ENCODE measurements at regions not wholly inside any gene's neighbourhood (a gene's known extent, or its start where the extent isn't known, plus 50 kb on each side); places are given as distances from the start of the nearest gene placed in this dataset.

DNA sequence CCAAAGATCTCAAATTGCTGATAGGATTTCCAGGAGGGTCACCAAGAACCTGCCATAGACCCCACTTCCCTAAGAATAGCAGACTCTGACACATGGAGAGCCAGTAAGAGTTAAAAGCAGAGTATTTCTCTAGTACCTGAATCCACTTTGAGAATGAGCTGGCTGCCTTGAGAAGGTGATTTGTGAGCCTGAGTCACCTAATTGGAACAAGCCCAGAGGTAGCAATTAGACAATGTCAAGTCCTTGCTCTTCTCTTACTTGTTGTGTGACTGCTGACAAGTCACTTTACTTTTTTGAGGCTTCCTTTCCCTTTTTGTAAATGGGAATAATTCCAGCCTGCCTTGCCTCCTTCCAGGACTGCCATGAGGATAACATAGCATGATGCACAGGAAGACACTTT, 76.1 kb upstream of the ASIC2 start:
- in situ Hi-C loops (cut with MboI) (no loop called here), intact Hi-C loops (cut with micrococcal nuclease; ENCODE audit: unreplicated experiment) (no loop called here)
- DNase-seq (ENCODE audit: low read depth, low spot score) (no peak), FAIRE-seq (no peak), ATAC-seq (no peak)
- ChIA-PET SMC1A (ENCODE audit: uncharacterized antibody, unreplicated experiment) (no interaction called here), RAD21 (ENCODE audit: unreplicated experiment) (no interaction called here), CTCF (no interaction called here), POLR2A (no interaction called here)
- H3K4me2 ChIP-seq (ENCODE audit: control insufficient read depth, insufficient read depth): no peak overlapping the region
- H3K79me2 ChIP-seq (ENCODE audit: control insufficient read depth, insufficient read depth, low read length): no peaks in the 10 kb centered on the region
- H3K36me3 ChIP-seq (ENCODE audit: control insufficient read depth in 2 of 2, insufficient read depth in 2 of 2, low read length in 1 of 2): no peaks in the 10 kb centered on the region
- H3K9ac ChIP-seq (ENCODE audit: control insufficient read depth, insufficient read depth, low read length): no peak overlapping the region
- H4K20me1 ChIP-seq (ENCODE audit: control insufficient read depth, insufficient read depth): no peaks in the 10 kb centered on the region
- no peak overlapping the region for H2AFZ ChIP-seq (ENCODE audit: control insufficient read depth, low read depth, low read length)
- H3K4me1 ChIP-seq (ENCODE audit: control insufficient read depth, insufficient read depth, low read length): no peaks in the 10 kb centered on the region
- no peak overlapping the region for H3K27ac ChIP-seq (ENCODE audit: control insufficient read depth, insufficient read depth)
- no peak overlapping the region for H3K4me3 ChIP-seq
- no peaks in the 10 kb centered on the region; a peak in 2 of 4 replicates for H3K27me3 ChIP-seq (replicated peaks in 1 of 2; ENCODE audit: control insufficient read depth in 2 of 2, insufficient read depth in 2 of 2, low read length in 1 of 2)
- no peaks in the 10 kb centered on the region for H3K9me3 ChIP-seq (replicated peaks; ENCODE audit: control insufficient read depth, insufficient read depth, low read length)
- no TSS peak for BruUV-seq (replicated peaks)
- TF ChIP-seq HCFC1 (IDR thresholded peaks at IDR 0.05; ENCODE audit: low read length): no peak
- TF ChIP-seq SPI1 (IDR thresholded peaks at IDR 0.05; ENCODE audit: borderline replicate concordance, insufficient read depth, low read depth, low read length): no peak
- TF ChIP-seq BHLHE40 (IDR thresholded peaks at IDR 0.05; ENCODE audit: borderline replicate concordance in 1 of 2, low read depth in 2 of 2, low read length in 1 of 2): no peak
- TF ChIP-seq, protein P1, sequence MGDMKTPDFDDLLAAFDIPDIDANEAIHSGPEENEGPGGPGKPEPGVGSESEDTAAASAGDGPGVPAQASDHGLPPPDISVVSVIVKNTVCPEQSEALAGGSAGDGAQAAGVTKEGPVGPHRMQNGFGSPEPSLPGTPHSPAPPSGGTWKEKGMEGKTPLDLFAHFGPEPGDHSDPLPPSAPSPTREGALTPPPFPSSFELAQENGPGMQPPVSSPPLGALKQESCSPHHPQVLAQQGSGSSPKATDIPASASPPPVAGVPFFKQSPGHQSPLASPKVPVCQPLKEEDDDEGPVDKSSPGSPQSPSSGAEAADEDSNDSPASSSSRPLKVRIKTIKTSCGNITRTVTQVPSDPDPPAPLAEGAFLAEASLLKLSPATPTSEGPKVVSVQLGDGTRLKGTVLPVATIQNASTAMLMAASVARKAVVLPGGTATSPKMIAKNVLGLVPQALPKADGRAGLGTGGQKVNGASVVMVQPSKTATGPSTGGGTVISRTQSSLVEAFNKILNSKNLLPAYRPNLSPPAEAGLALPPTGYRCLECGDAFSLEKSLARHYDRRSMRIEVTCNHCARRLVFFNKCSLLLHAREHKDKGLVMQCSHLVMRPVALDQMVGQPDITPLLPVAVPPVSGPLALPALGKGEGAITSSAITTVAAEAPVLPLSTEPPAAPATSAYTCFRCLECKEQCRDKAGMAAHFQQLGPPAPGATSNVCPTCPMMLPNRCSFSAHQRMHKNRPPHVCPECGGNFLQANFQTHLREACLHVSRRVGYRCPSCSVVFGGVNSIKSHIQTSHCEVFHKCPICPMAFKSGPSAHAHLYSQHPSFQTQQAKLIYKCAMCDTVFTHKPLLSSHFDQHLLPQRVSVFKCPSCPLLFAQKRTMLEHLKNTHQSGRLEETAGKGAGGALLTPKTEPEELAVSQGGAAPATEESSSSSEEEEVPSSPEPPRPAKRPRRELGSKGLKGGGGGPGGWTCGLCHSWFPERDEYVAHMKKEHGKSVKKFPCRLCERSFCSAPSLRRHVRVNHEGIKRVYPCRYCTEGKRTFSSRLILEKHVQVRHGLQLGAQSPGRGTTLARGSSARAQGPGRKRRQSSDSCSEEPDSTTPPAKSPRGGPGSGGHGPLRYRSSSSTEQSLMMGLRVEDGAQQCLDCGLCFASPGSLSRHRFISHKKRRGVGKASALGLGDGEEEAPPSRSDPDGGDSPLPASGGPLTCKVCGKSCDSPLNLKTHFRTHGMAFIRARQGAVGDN (IDR thresholded peaks at IDR 0.05): no peak
- no peak for TF ChIP-seq NFIC (IDR thresholded peaks at IDR 0.05; ENCODE audit: low read depth, low read length)
- no peak for TF ChIP-seq RUNX3 (IDR thresholded peaks at IDR 0.05; ENCODE audit: low read length)
- no peak for TF ChIP-seq EED (IDR thresholded peaks at IDR 0.05; ENCODE audit: low read depth)
- no peak for TF ChIP-seq JUNB (IDR thresholded peaks at IDR 0.05)
- TF ChIP-seq, protein P2, sequence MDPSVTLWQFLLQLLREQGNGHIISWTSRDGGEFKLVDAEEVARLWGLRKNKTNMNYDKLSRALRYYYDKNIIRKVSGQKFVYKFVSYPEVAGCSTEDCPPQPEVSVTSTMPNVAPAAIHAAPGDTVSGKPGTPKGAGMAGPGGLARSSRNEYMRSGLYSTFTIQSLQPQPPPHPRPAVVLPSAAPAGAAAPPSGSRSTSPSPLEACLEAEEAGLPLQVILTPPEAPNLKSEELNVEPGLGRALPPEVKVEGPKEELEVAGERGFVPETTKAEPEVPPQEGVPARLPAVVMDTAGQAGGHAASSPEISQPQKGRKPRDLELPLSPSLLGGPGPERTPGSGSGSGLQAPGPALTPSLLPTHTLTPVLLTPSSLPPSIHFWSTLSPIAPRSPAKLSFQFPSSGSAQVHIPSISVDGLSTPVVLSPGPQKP (IDR thresholded peaks at IDR 0.05; ENCODE audit: low read depth, low read length): no peak
- no peak for TF ChIP-seq POLR2A (IDR thresholded peaks at IDR 0.05; ENCODE audit: low read depth, low read length)
- TF ChIP-seq ASH2L (IDR thresholded peaks at IDR 0.05; ENCODE audit: borderline replicate concordance, low read depth): no peak
- TF ChIP-seq GATAD2B (conservative IDR thresholded peaks at IDR 0.05; ENCODE audit: low read depth): no peak
- TF ChIP-seq, protein P3, sequence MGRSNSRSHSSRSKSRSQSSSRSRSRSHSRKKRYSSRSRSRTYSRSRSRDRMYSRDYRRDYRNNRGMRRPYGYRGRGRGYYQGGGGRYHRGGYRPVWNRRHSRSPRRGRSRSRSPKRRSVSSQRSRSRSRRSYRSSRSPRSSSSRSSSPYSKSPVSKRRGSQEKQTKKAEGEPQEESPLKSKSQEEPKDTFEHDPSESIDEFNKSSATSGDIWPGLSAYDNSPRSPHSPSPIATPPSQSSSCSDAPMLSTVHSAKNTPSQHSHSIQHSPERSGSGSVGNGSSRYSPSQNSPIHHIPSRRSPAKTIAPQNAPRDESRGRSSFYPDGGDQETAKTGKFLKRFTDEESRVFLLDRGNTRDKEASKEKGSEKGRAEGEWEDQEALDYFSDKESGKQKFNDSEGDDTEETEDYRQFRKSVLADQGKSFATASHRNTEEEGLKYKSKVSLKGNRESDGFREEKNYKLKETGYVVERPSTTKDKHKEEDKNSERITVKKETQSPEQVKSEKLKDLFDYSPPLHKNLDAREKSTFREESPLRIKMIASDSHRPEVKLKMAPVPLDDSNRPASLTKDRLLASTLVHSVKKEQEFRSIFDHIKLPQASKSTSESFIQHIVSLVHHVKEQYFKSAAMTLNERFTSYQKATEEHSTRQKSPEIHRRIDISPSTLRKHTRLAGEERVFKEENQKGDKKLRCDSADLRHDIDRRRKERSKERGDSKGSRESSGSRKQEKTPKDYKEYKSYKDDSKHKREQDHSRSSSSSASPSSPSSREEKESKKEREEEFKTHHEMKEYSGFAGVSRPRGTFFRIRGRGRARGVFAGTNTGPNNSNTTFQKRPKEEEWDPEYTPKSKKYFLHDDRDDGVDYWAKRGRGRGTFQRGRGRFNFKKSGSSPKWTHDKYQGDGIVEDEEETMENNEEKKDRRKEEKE (IDR thresholded peaks at IDR 0.05): no peak
- no peak for TF ChIP-seq CHD2 (IDR thresholded peaks at IDR 0.05; ENCODE audit: borderline replicate concordance, low read depth, low read length)
- TF ChIP-seq, protein P4, sequence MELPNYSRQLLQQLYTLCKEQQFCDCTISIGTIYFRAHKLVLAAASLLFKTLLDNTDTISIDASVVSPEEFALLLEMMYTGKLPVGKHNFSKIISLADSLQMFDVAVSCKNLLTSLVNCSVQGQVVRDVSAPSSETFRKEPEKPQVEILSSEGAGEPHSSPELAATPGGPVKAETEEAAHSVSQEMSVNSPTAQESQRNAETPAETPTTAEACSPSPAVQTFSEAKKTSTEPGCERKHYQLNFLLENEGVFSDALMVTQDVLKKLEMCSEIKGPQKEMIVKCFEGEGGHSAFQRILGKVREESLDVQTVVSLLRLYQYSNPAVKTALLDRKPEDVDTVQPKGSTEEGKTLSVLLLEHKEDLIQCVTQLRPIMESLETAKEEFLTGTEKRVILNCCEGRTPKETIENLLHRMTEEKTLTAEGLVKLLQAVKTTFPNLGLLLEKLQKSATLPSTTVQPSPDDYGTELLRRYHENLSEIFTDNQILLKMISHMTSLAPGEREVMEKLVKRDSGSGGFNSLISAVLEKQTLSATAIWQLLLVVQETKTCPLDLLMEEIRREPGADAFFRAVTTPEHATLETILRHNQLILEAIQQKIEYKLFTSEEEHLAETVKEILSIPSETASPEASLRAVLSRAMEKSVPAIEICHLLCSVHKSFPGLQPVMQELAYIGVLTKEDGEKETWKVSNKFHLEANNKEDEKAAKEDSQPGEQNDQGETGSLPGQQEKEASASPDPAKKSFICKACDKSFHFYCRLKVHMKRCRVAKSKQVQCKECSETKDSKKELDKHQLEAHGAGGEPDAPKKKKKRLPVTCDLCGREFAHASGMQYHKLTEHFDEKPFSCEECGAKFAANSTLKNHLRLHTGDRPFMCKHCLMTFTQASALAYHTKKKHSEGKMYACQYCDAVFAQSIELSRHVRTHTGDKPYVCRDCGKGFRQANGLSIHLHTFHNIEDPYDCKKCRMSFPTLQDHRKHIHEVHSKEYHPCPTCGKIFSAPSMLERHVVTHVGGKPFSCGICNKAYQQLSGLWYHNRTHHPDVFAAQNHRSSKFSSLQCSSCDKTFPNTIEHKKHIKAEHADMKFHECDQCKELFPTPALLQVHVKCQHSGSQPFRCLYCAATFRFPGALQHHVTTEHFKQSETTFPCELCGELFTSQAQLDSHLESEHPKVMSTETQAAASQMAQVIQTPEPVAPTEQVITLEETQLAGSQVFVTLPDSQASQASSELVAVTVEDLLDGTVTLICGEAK (IDR thresholded peaks at IDR 0.05; ENCODE audit: borderline replicate concordance): no peak

All from GM12878 (cell line).